ENCODE measurements at regions not wholly inside any gene's neighbourhood (a gene's known extent, or its start where the extent isn't known, plus 50 kb on each side); places are given as distances from the start of the nearest gene placed in this dataset.

DNA sequence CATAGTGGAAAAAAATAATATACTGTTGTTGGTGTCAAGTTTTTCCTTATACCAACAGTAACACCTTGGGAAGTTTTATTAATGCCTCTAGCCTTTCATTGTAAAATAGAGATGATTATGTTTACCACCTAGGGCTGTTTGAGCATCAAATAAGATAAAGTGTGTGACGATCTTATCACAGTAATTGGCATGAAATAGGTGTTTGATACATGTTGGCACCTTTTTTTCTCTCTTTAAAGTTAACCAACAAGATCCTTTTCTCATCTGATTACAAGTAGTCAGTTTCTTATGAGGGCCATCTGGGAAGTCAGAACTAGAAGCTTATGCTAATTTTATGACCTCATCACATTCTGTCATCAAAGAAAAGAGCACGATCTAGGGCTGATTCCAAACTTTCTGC is 669.5 kb downstream of the CCSER2 start:
- TF ChIP-seq, protein P1, sequence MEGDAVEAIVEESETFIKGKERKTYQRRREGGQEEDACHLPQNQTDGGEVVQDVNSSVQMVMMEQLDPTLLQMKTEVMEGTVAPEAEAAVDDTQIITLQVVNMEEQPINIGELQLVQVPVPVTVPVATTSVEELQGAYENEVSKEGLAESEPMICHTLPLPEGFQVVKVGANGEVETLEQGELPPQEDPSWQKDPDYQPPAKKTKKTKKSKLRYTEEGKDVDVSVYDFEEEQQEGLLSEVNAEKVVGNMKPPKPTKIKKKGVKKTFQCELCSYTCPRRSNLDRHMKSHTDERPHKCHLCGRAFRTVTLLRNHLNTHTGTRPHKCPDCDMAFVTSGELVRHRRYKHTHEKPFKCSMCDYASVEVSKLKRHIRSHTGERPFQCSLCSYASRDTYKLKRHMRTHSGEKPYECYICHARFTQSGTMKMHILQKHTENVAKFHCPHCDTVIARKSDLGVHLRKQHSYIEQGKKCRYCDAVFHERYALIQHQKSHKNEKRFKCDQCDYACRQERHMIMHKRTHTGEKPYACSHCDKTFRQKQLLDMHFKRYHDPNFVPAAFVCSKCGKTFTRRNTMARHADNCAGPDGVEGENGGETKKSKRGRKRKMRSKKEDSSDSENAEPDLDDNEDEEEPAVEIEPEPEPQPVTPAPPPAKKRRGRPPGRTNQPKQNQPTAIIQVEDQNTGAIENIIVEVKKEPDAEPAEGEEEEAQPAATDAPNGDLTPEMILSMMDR (IDR thresholded peaks at IDR 0.05; ENCODE audit: insufficient read depth, low read length, poor library complexity, severe bottlenecking): no peak
- TF ChIP-seq EZH2phosphoT487 (conservative IDR thresholded peaks at IDR 0.05; ENCODE audit: low read length): no peak
